ENCODE measurements at regions not wholly inside any gene's neighbourhood (a gene's known extent, or its start where the extent isn't known, plus 50 kb on each side); places are given as distances from the start of the nearest gene placed in this dataset.

GRCh38 chr5:106766916-106767315, 903.8 kb downstream of the EFNA5 start:
- DNase-seq: no peak

DNA sequence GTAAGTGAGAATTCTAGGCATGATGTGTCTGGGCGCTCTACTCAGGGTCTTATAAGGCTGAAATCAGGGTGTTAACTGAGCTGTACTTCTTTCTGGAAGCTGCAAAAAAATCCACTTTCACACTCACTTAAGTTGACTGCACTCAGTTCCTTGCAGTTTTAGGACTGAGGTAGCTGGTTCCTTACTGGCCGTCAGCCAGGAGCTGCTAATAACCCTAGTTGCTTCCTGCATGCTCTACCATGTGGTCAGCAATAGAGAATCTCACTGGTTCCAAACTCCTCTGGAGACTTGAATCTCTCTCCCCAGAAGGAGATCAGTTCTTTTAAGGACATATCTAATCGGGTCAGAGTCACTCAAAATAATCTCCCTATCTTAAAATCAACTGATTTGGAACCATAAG, 911.2 kb downstream of the EFNA5 start:
- no peak for DNase-seq

DNA sequence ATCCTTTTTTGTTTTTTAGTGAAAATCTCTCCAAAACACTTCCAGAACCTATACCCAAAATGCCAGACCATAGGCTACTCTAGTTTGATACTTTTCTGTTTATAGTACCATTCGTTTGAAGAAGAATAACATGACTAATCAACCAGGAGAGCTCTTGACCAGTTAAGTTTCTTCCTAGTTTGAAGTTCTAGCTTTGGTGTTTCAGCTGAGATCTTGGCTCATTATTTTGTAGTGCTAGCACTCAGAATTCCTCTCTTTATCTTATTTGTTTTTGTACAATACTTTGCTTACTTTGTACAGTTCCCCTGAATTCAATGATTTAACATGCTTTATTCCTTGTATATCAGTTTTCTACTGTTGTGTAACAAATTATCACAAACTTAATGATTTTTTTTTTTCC, 911.6 kb downstream of the EFNA5 start:
- no peak for DNase-seq

- DNase-seq: no peak
Observed at GRCh38 chr5:106757672-106758071, 913.1 kb downstream of the EFNA5 start.

DNA sequence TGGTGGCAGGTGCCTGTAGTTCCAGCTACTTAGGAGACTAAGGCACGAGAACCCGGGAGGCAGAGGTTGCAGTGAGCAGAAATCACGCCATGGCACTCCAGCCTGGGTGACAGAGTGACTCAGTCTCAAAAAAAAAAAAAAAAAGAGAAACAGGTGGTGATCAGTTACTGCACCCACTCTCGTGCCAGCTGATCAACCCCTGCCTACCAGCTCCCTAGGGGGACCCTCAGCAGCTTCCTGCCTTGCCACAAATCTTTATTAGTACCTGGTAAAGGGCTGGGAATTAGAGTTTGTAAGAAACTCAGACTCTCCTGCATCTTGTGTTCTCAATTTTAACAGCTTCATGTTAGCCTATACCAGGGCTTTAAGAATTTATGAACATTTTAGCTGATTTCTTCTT, 914.9 kb downstream of the EFNA5 start:
- DNase-seq: no peak

- no peak for DNase-seq
Observed at GRCh38 chr5:106755066-106755465, 915.7 kb downstream of the EFNA5 start.

DNA sequence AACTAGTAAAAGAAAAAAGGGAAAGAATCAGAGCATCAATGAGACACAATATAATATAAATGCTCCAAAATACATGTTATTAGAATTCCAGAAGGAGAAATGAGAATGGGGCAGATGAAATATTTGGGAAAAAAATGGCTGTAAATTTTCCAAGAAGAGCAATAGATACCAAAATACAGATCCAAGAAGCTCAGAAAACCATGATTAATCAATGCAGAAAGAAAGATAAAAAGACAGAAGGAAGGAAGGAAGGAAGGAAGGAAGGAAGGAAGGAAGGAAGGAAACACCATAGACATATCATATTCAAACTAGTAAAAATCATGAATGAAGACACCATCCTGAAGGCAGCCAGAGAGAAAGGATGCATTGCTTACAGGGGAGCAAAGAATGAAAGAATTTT, 920.9 kb downstream of the EFNA5 start:
- no peak for DNase-seq

GRCh38 chr5:106739127-106739526, 931.6 kb downstream of the EFNA5 start:
- no peak for DNase-seq

DNA sequence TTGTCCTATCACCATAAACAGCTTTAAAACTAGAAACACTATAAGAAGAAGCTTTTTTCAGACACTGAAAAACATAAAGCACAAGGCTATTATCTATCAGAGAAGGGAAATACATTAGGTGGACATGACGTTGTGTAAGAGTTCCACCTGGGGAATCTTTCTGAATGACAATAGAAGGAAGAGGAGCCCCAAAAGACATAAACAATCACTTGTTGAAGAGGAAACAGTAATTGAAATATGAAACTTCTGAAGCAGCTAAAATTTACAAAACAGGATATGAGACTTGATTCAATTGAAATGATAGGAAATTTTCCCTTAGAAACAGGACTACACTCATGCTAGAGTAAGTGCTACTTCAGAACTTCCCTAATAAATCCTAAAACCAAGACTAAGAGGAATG, 933.6 kb downstream of the EFNA5 start:
- DNase-seq: no peak

- no peak for DNase-seq
Observed at GRCh38 chr5:106732624-106733023, 938.1 kb downstream of the EFNA5 start.

GRCh38 chr5:106730912-106731311, 939.8 kb downstream of the EFNA5 start:
- DNase-seq: no peak

- no peak for DNase-seq
Observed at GRCh38 chr5:106730506-106730905, 940.2 kb downstream of the EFNA5 start.

- DNase-seq: no peak
Observed at GRCh38 chr5:106728208-106728607, 942.5 kb downstream of the EFNA5 start.

GRCh38 chr5:106727071-106727470, 943.7 kb downstream of the EFNA5 start:
- DNase-seq: no peak

DNA sequence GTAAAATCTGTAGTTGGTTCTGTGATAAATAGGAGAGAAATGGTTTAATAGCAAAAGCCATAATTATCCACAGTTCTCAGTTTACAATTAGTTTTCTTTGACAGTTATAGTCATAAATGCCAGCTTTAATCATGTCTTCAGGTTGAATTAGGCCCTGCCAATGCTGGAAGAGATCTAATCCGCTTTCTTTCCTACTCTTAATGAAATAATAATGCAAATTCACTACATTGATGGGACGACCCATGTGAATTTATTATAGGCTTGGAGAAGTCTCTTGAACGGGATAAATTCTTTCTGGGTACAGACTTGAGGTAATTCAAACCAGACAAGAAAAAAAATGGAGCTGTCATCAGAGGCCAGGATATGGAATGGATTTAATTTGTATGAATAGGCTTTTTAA, 950.4 kb downstream of the EFNA5 start:
- no peak for DNase-seq

GRCh38 chr5:106699796-106700195, 970.9 kb downstream of the EFNA5 start:
- no peak for DNase-seq

DNA sequence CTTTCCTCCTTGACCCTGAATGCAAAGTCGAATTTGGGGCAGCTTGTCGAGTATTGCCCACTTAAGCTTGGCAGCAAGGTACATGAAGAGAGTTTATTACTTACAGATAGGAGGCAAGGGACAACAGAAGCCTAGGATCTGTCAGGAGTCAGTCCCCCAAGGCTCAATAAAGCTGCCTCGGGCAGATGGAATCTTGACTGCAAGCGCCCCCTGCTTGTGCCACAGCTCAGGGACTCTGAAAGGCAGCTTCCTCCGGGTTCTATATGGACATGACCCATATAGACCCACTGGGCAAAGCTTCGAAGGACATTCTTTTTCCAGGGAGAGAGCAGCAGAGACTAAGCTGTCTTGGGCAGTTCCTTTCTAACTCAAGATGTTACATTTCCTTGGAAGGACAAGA, 971.5 kb downstream of the EFNA5 start:
- no peak for DNase-seq

- DNase-seq: no peak
Observed at GRCh38 chr5:106698169-106698568, 972.6 kb downstream of the EFNA5 start.

- no peak for DNase-seq
Observed at GRCh38 chr5:106691701-106692100, 979.0 kb downstream of the EFNA5 start.

DNA sequence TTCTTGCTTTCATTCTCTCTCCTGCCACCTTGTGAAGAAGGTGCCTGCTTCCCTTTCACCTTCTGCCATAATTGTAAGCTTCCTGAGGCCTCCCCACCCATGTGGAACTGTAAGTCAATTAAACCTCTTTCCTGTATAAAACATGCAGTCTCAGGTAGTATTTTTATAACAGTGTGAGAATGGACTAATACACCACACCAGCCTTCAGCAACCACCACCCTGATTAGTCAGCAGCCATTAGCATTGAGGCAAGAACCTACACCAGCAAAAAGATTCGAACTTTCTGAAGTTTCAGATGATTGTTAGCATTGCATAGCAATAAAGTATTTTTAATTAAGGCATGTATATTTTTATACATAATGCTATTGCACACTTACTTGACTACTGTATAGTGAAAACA, 980.2 kb downstream of the EFNA5 start:
- no peak for DNase-seq

GRCh38 chr5:106680330-106680729, 990.4 kb downstream of the EFNA5 start:
- DNase-seq: no peak

DNA sequence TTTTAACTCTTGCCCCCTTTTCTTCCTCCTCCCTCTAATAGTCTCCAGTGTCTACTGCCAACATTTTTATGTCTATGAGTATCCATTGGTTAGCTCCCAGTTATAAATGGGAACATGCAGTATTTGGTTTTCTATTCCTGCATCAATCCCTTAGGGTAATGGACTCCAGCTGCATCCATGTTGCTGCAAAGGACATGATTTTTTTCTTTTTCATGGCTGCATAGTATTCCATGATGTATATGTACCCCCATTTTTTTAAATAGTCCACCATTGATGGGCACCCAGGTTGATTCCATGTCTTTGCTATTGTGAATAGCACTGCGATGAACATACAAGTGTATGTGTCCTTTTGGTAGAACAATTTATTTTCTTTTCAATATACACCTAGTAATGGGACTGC, 993.7 kb downstream of the EFNA5 start:
- no peak for DNase-seq

- DNase-seq: no peak
Observed at GRCh38 chr5:106675687-106676086, 995.0 kb downstream of the EFNA5 start.

- DNase-seq: no peak
Observed at GRCh38 chr5:106673941-106674340, 996.8 kb downstream of the EFNA5 start.

DNA sequence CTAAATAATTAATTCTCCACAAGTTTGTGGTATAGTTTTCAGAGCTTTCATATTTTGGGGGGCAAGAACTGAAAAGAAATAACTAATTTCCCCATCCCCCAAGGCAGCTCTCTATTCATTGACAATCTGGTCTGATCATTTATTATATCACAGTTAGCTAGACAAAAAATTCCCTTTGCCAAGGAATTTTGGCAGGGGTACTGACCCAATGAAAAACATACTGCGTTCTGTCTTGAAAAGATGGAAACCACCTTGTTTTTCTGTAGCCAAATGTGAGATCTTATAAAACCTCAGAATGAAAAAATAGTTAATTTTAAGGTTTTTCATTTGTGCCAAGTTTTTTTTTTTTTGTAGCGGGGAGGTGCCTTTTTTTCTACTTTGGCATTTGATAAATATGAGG, 1008.9 kb downstream of the EFNA5 start:
- DNase-seq: no peak

GRCh38 chr5:106660681-106661080, 1010.1 kb downstream of the EFNA5 start:
- no peak for DNase-seq

All from CD4-positive, alpha-beta T cell treated with Interleukin-17A for 1 hour (primary cell).